GM23338 (cell line): ENCODE measurements at regions not wholly inside any gene's neighbourhood (a gene's known extent, or its start where the extent isn't known, plus 50 kb on each side); places are given as distances from the start of the nearest gene placed in this dataset.

Experiments
- ATAC-seq: fragments of 200-7000 bp; cut with Tn5 transposase; 3 replicates; pipeline ENCODE4 v1.9.1; 2020
- DNase-seq: peaks from one replicate; pipeline ENCODE4 v3.0.0-alpha.2; 2015; ENCODE audit warnings: low spot score
- H2AFZ ChIP-seq: fragments of 200-600 bp; sonication (generic); 2 replicates; pipeline ENCODE4 v1.8.0; 2016; ENCODE audit warnings: antibody characterized with exemption, mild to moderate bottlenecking, moderate library complexity
- H3F3A ChIP-seq: fragments of 200-600 bp; sonication (generic); replicated peaks from 2 replicates; pipeline ENCODE4 v1.8.0; 2017; ENCODE audit warnings: antibody characterized with exemption, mixed run types, low read depth
- H3K27ac ChIP-seq: fragments of 200-600 bp; sonication (generic); 2 replicates; pipeline ENCODE4 v1.6.1; 2016; ENCODE audit warnings: low read depth
- H3K27me3 ChIP-seq: fragments of 200-600 bp; sonication (generic); 2 replicates; pipeline ENCODE4 v1.8.0; 2016; ENCODE audit warnings: mild to moderate bottlenecking, mixed run types, moderate library complexity; ENCODE audit not compliant: insufficient read depth
- H3K36me3 ChIP-seq: fragments of 200-600 bp; sonication (generic); 2 replicates; pipeline ENCODE4 v1.8.0; 2016; ENCODE audit warnings: mild to moderate bottlenecking; ENCODE audit not compliant: insufficient read depth
- H3K4me1 ChIP-seq: fragments of 200-600 bp; sonication (generic); 2 replicates; pipeline ENCODE4 v1.8.0; 2016; ENCODE audit warnings: mild to moderate bottlenecking, moderate library complexity; ENCODE audit not compliant: insufficient read depth
- H3K4me2 ChIP-seq: fragments of 200-600 bp; sonication (generic); 2 replicates; pipeline ENCODE4 v1.7.1; 2017; ENCODE audit warnings: mixed run types
- H3K4me3 ChIP-seq: fragments of 200-600 bp; sonication (generic); 2 replicates; pipeline ENCODE4 v1.6.1; 2016; ENCODE audit warnings: mixed run types
- H3K79me2 ChIP-seq: fragments of 200-600 bp; sonication (generic); replicated peaks from 2 replicates; pipeline ENCODE4 v1.8.0; 2017; ENCODE audit warnings: mild to moderate bottlenecking; ENCODE audit not compliant: insufficient read depth
- H3K9me2 ChIP-seq: fragments of 200-600 bp; sonication (generic); 2 replicates; pipeline ENCODE4 v1.8.0; 2017; ENCODE audit not compliant: insufficient read depth
- H4K20me1 ChIP-seq: fragments of 200-600 bp; sonication (generic); replicated peaks from 2 replicates; pipeline ENCODE4 v1.8.0; 2017; ENCODE audit warnings: mild to moderate bottlenecking; ENCODE audit not compliant: insufficient read depth
- H3K27ac Mint-ChIP-seq: 2 replicates; pipeline ENCODE4 v1.8.0; 2020; ENCODE audit warnings: inconsistent platforms, mild to moderate bottlenecking, moderate library complexity, mixed read lengths
- H3K27me3 Mint-ChIP-seq: 3 replicates; pipeline ENCODE4 v1.8.0; 2022; ENCODE audit warnings: low read depth, mild to moderate bottlenecking, moderate library complexity, mixed read lengths, inconsistent platforms; ENCODE audit not compliant: insufficient read depth, poor library complexity
- H3K36me3 Mint-ChIP-seq: 3 replicates; pipeline ENCODE4 v1.8.0; 2021; ENCODE audit warnings: low read depth, mild to moderate bottlenecking, inconsistent platforms, moderate library complexity, mixed read lengths
- H3K4me1 Mint-ChIP-seq: 3 replicates; pipeline ENCODE4 v1.8.0; 2020; ENCODE audit warnings: mild to moderate bottlenecking, inconsistent platforms, mixed read lengths
- H3K4me3 Mint-ChIP-seq: 3 replicates; pipeline ENCODE4 v1.8.0; 2021; ENCODE audit warnings: moderate library complexity, mild to moderate bottlenecking, inconsistent platforms, mixed read lengths
- H3K9me3 Mint-ChIP-seq: 3 replicates; pipeline ENCODE4 v1.8.0; 2020; ENCODE audit warnings: moderate library complexity, mild to moderate bottlenecking, inconsistent platforms, mixed read lengths
- EZH2 ChIP-seq: fragments of 200-600 bp; sonication (generic); IDR thresholded peaks from one replicate; pipeline ENCODE4 v1.8.0; 2017; ENCODE audit warnings: antibody characterized with exemption, mild to moderate bottlenecking, low read depth; ENCODE audit not compliant: unreplicated experiment
- JUNB ChIP-seq: IDR thresholded peaks from one replicate; pipeline ENCODE4 v1.6.1; 2016; ENCODE audit warnings: antibody characterized with exemption; ENCODE audit not compliant: unreplicated experiment
- NANOG ChIP-seq: IDR thresholded peaks from 2 replicates; pipeline ENCODE4 v1.6.1; 2016; ENCODE audit warnings: antibody characterized with exemption, borderline replicate concordance
- POLR2AphosphoS5 ChIP-seq: IDR thresholded peaks from 2 replicates; pipeline ENCODE4 v1.6.1; 2016; ENCODE audit warnings: antibody characterized with exemption, low read depth
- ZNF114 ChIP-seq: fragments of 250-450 bp; sonication (Bioruptor Pico); IDR thresholded peaks from 2 replicates; pipeline ENCODE4 v1.5.0; 2020; ENCODE audit warnings: mild to moderate bottlenecking, moderate library complexity
- TF ChIP-seq, protein P1 (sequence below): fragments of 250-450 bp; sonication (Bioruptor Pico); IDR thresholded peaks from 2 replicates; pipeline ENCODE4 v1.5.0; 2020; ENCODE audit warnings: mild to moderate bottlenecking, moderate library complexity
- TF ChIP-seq, protein P2 (sequence below): IDR thresholded peaks from one replicate; pipeline ENCODE4 v1.6.1; 2018; ENCODE audit warnings: antibody characterized with exemption; ENCODE audit not compliant: unreplicated experiment
- TF ChIP-seq, protein P3 (sequence below), 2 experiments: fragments of 200-600 bp in 1 of 2; sonication (generic) in 1 of 2; conservative IDR thresholded peaks; 2 replicates each; pipeline versions ENCODE4 v1.5.1 to v1.6.1; 2016 to 2017; ENCODE audit warnings: antibody characterized with exemption in 2 of 2, low read depth in 2 of 2, mild to moderate bottlenecking in 2 of 2, moderate library complexity in 1 of 2
- TF ChIP-seq, protein P4 (sequence below): IDR thresholded peaks from 2 replicates; pipeline ENCODE4 v1.6.1; 2016; ENCODE audit warnings: antibody characterized with exemption

DNA sequence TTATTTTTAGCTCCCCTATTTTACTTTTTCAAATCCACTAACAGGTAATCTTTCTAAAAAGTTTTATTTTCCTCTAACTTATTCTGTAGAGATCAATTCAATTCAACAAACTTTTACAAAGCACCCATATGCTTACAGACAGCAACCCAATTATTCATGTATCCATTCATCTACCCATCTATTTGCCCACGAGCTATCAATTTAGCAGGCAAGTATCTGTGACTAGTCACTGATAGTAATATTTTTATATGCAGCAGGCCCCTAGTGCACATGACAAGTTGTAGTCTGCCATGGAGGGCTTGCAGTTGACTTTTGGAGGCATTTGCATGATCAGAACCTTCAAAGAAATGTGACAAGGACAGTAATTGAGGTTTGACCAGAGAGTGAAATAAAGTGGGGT lies 753.2 kb upstream of the TENM4 start:
- no peak for DNase-seq
- H3K4me2 ChIP-seq: no peak overlapping the region
- H3K4me3 ChIP-seq: no peak overlapping the region
- H3K27ac ChIP-seq: no peak overlapping the region
- ATAC-seq: no peak
- TF ChIP-seq JUNB (no peak), NANOG (no peak), ZNF114 (CRISPR knock-in tag) (no peak), EZH2 (no peak), POLR2AphosphoS5 (no peak)
- TF ChIP-seq, protein P1, sequence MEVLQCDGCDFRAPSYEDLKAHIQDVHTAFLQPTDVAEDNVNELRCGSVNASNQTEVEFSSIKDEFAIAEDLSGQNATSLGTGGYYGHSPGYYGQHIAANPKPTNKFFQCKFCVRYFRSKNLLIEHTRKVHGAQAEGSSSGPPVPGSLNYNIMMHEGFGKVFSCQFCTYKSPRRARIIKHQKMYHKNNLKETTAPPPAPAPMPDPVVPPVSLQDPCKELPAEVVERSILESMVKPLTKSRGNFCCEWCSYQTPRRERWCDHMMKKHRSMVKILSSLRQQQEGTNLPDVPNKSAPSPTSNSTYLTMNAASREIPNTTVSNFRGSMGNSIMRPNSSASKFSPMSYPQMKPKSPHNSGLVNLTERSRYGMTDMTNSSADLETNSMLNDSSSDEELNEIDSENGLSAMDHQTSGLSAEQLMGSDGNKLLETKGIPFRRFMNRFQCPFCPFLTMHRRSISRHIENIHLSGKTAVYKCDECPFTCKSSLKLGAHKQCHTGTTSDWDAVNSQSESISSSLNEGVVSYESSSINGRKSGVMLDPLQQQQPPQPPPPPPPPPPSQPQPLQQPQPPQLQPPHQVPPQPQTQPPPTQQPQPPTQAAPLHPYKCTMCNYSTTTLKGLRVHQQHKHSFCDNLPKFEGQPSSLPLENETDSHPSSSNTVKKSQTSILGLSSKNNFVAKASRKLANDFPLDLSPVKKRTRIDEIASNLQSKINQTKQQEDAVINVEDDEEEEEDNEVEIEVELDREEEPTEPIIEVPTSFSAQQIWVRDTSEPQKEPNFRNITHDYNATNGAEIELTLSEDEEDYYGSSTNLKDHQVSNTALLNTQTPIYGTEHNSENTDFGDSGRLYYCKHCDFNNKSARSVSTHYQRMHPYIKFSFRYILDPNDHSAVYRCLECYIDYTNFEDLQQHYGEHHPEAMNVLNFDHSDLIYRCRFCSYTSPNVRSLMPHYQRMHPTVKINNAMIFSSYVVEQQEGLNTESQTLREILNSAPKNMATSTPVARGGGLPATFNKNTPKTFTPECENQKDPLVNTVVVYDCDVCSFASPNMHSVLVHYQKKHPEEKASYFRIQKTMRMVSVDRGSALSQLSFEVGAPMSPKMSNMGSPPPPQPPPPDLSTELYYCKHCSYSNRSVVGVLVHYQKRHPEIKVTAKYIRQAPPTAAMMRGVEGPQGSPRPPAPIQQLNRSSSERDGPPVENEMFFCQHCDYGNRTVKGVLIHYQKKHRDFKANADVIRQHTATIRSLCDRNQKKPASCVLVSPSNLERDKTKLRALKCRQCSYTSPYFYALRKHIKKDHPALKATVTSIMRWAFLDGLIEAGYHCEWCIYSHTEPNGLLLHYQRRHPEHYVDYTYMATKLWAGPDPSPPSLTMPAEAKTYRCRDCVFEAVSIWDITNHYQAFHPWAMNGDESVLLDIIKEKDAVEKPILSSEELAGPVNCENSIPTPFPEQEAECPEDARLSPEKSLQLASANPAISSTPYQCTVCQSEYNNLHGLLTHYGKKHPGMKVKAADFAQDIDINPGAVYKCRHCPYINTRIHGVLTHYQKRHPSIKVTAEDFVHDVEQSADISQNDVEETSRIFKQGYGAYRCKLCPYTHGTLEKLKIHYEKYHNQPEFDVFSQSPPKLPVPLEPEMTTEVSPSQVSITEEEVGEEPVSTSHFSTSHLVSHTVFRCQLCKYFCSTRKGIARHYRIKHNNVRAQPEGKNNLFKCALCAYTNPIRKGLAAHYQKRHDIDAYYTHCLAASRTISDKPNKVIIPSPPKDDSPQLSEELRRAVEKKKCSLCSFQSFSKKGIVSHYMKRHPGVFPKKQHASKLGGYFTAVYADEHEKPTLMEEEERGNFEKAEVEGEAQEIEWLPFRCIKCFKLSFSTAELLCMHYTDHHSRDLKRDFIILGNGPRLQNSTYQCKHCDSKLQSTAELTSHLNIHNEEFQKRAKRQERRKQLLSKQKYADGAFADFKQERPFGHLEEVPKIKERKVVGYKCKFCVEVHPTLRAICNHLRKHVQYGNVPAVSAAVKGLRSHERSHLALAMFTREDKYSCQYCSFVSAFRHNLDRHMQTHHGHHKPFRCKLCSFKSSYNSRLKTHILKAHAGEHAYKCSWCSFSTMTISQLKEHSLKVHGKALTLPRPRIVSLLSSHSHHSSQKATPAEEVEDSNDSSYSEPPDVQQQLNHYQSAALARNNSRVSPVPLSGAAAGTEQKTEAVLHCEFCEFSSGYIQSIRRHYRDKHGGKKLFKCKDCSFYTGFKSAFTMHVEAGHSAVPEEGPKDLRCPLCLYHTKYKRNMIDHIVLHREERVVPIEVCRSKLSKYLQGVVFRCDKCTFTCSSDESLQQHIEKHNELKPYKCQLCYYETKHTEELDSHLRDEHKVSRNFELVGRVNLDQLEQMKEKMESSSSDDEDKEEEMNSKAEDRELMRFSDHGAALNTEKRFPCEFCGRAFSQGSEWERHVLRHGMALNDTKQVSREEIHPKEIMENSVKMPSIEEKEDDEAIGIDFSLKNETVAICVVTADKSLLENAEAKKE (CRISPR knock-in tag): no peak
- TF ChIP-seq, protein P2, sequence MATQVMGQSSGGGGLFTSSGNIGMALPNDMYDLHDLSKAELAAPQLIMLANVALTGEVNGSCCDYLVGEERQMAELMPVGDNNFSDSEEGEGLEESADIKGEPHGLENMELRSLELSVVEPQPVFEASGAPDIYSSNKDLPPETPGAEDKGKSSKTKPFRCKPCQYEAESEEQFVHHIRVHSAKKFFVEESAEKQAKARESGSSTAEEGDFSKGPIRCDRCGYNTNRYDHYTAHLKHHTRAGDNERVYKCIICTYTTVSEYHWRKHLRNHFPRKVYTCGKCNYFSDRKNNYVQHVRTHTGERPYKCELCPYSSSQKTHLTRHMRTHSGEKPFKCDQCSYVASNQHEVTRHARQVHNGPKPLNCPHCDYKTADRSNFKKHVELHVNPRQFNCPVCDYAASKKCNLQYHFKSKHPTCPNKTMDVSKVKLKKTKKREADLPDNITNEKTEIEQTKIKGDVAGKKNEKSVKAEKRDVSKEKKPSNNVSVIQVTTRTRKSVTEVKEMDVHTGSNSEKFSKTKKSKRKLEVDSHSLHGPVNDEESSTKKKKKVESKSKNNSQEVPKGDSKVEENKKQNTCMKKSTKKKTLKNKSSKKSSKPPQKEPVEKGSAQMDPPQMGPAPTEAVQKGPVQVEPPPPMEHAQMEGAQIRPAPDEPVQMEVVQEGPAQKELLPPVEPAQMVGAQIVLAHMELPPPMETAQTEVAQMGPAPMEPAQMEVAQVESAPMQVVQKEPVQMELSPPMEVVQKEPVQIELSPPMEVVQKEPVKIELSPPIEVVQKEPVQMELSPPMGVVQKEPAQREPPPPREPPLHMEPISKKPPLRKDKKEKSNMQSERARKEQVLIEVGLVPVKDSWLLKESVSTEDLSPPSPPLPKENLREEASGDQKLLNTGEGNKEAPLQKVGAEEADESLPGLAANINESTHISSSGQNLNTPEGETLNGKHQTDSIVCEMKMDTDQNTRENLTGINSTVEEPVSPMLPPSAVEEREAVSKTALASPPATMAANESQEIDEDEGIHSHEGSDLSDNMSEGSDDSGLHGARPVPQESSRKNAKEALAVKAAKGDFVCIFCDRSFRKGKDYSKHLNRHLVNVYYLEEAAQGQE: no peak
- TF ChIP-seq, protein P3, sequence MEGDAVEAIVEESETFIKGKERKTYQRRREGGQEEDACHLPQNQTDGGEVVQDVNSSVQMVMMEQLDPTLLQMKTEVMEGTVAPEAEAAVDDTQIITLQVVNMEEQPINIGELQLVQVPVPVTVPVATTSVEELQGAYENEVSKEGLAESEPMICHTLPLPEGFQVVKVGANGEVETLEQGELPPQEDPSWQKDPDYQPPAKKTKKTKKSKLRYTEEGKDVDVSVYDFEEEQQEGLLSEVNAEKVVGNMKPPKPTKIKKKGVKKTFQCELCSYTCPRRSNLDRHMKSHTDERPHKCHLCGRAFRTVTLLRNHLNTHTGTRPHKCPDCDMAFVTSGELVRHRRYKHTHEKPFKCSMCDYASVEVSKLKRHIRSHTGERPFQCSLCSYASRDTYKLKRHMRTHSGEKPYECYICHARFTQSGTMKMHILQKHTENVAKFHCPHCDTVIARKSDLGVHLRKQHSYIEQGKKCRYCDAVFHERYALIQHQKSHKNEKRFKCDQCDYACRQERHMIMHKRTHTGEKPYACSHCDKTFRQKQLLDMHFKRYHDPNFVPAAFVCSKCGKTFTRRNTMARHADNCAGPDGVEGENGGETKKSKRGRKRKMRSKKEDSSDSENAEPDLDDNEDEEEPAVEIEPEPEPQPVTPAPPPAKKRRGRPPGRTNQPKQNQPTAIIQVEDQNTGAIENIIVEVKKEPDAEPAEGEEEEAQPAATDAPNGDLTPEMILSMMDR (conservative IDR thresholded peaks at IDR 0.05; ENCODE audit: low read depth in 2 of 2): no peak
- TF ChIP-seq, protein P4, sequence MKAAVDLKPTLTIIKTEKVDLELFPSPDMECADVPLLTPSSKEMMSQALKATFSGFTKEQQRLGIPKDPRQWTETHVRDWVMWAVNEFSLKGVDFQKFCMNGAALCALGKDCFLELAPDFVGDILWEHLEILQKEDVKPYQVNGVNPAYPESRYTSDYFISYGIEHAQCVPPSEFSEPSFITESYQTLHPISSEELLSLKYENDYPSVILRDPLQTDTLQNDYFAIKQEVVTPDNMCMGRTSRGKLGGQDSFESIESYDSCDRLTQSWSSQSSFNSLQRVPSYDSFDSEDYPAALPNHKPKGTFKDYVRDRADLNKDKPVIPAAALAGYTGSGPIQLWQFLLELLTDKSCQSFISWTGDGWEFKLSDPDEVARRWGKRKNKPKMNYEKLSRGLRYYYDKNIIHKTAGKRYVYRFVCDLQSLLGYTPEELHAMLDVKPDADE: no peak
- H3K4me1 Mint-ChIP-seq: peaks cover 21% of the 10 kb centered on the region
- no peaks in the 10 kb centered on the region for H3K27me3 Mint-ChIP-seq
- H3K36me3 Mint-ChIP-seq: no peaks in the 10 kb centered on the region
- H3K27me3 ChIP-seq: no peaks in the 10 kb centered on the region
- H3K36me3 ChIP-seq: no peaks in the 10 kb centered on the region
- H3K4me3 Mint-ChIP-seq: no peak overlapping the region
- H3K9me2 ChIP-seq: peaks cover 9% of the 10 kb centered on the region; the same call in 1 of the 2 replicates
- no peaks in the 10 kb centered on the region for H3K9me3 Mint-ChIP-seq
- no peaks in the 10 kb centered on the region for H3F3A ChIP-seq
- H3K79me2 ChIP-seq: no peaks in the 10 kb centered on the region
- no peaks in the 10 kb centered on the region for H4K20me1 ChIP-seq
- H2AFZ ChIP-seq: no peak overlapping the region
- peaks cover 41% of the 10 kb centered on the region for H3K4me1 ChIP-seq
- no peak overlapping the region for H3K27ac Mint-ChIP-seq
